Tibial nerve (tissue), 4 donors: ENCODE measurements at regions not wholly inside any gene's neighbourhood (a gene's known extent, or its start where the extent isn't known, plus 50 kb on each side); places are given as distances from the start of the nearest gene placed in this dataset.

Experiments used
- DNase-seq, 2 donors: peaks; one replicate each; pipeline ENCODE4 v3.0.0-alpha.2; 2019; ENCODE audit warnings: low spot score in 2 of 2
- H3K27ac ChIP-seq, 4 donors: fragments of 200-600 bp; sonication (generic) in 3 of 4; one replicate each; pipeline ENCODE4 v1.5.1; 2017 to 2019; ENCODE audit warnings: mild to moderate bottlenecking in 1 of 4
- H3K27me3 ChIP-seq, 2 donors: fragments of 200-600 bp; sonication (generic) in 1 of 2; one replicate each; pipeline versions ENCODE4 v1.5.1 to v1.6.0; 2017 to 2019
- H3K36me3 ChIP-seq, 3 donors: fragments of 200-600 bp; sonication (generic); one replicate each; pipeline ENCODE4 v1.5.1; 2018 to 2019
- H3K4me1 ChIP-seq, 4 donors: fragments of 200-600 bp; sonication (generic) in 3 of 4; one replicate each; pipeline ENCODE4 v1.5.1; 2017 to 2019
- H3K4me3 ChIP-seq, 4 donors: fragments of 200-600 bp; sonication (generic) in 3 of 4; one replicate each; pipeline ENCODE4 v1.5.1; 2017 to 2019; ENCODE audit warnings: mild to moderate bottlenecking in 1 of 4, moderate library complexity in 1 of 4
- H3K9me3 ChIP-seq, 4 donors: fragments of 200-600 bp; sonication (generic) in 3 of 4; one replicate each; pipeline ENCODE4 v1.5.1; 2017 to 2019
- EP300 ChIP-seq, 2 donors: sonication (generic); formaldehyde crosslinking; IDR thresholded peaks; one replicate each; pipeline ENCODE4 v1.6.1; 2017; ENCODE audit warnings: antibody characterized with exemption in 2 of 2, mild to moderate bottlenecking in 1 of 2
- POLR2A ChIP-seq, 2 donors: fragments of 450-650 bp; IDR thresholded peaks; one replicate each; pipeline ENCODE4 v1.6.1; 2017; ENCODE audit warnings: antibody characterized with exemption in 2 of 2, mild to moderate bottlenecking in 2 of 2, moderate library complexity in 2 of 2
- WGBS, 2 donors: methylation state at CpG; one replicate each; pipeline ENCODE4 v1.1.5; 2018; 5-methylcytosine and 5-hydroxymethylcytosine counted together
- TF ChIP-seq, protein P1 (sequence below), 5 experiments: fragments of 200-600 bp in 3 of 5; fragments of 450-650 bp in 2 of 5; sonication (generic) in 3 of 5; IDR thresholded peaks; one replicate each; pipeline ENCODE4 v1.5.1; 2016 to 2019; ENCODE audit warnings: antibody characterized with exemption in 5 of 5, mild to moderate bottlenecking in 3 of 5, moderate library complexity in 2 of 5

DNA sequence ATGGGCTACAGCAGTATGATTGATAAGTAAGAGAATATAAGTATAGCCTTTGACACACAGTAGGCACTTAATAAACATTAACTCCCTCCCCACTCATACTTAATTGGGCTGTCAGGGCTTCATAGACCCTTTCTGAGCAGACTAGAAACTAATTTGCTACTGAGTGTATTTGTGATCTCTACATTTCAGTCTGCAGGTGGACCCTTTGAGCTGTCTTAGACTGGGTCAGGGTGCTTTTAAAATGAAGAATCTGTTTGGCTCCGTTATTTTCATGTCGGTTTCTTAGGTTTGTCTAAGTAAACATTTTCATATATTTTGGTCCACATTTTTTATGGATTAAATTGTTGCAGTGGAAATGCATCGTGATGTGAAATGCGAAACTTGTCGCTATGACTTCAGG, 50.3 kb upstream of the SELENOK start:
- Histone ChIP-seq H3K9me3 (peaks cover 0 to 13% (median 3%) of the 10 kb centered on the region in 4 donors), H3K4me3 (no peak overlapping the region), H3K27ac (no peak overlapping the region), H3K4me1 (no peaks in the 10 kb centered on the region), H3K27me3 (no peaks in the 10 kb centered on the region), H3K36me3 (no peaks in the 10 kb centered on the region)
- WGBS, 2 donors = 53 to 56% methylated on average over 5 of the region's 5 CpGs
- DNase-seq = no peak
- TF ChIP-seq, protein P1, sequence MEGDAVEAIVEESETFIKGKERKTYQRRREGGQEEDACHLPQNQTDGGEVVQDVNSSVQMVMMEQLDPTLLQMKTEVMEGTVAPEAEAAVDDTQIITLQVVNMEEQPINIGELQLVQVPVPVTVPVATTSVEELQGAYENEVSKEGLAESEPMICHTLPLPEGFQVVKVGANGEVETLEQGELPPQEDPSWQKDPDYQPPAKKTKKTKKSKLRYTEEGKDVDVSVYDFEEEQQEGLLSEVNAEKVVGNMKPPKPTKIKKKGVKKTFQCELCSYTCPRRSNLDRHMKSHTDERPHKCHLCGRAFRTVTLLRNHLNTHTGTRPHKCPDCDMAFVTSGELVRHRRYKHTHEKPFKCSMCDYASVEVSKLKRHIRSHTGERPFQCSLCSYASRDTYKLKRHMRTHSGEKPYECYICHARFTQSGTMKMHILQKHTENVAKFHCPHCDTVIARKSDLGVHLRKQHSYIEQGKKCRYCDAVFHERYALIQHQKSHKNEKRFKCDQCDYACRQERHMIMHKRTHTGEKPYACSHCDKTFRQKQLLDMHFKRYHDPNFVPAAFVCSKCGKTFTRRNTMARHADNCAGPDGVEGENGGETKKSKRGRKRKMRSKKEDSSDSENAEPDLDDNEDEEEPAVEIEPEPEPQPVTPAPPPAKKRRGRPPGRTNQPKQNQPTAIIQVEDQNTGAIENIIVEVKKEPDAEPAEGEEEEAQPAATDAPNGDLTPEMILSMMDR (IDR thresholded peaks at IDR 0.05) = no peak
- TF ChIP-seq POLR2A (IDR thresholded peaks at IDR 0.05) = no peak
- no peak for TF ChIP-seq EP300 (IDR thresholded peaks at IDR 0.05)
